OCI-LY1 (cell line): ENCODE measurements at regions not wholly inside any gene's neighbourhood (a gene's known extent, or its start where the extent isn't known, plus 50 kb on each side); places are given as distances from the start of the nearest gene placed in this dataset.

Source experiments
- CTCF ChIP-seq: fragments of 200-600 bp; sonication (generic), shearing (Covaris generic); IDR thresholded peaks from 2 replicates; pipeline ENCODE4 v1.5.1; 2017; ENCODE audit warnings: mild to moderate bottlenecking, antibody characterized with exemption, low read length, moderate library complexity, mixed read lengths
- EZH2 ChIP-seq: fragments of 200-600 bp; sonication (generic), shearing (Covaris generic); IDR thresholded peaks from 2 replicates; pipeline ENCODE4 v1.8.0; 2017; ENCODE audit warnings: borderline replicate concordance, mixed run types, mild to moderate bottlenecking, antibody characterized with exemption, low read length, moderate library complexity, mixed read lengths

GRCh38 chr2:52931660-52932059 lies 835.9 kb upstream of the CHAC2 start:
- no peak for TF ChIP-seq CTCF
- no peak for TF ChIP-seq EZH2
